ES-I3 (cell line): ENCODE measurements at regions not wholly inside any gene's neighbourhood (a gene's known extent, or its start where the extent isn't known, plus 50 kb on each side); places are given as distances from the start of the nearest gene placed in this dataset.

ENCODE experiments used
- H3K36me3 ChIP-seq: 2 replicates; pipeline ENCODE4 v1.6.1; 2013; ENCODE audit warnings: mild to moderate bottlenecking, low read length, control low read depth, moderate library complexity; ENCODE audit not compliant: insufficient read depth
- H3K4me1 ChIP-seq: 2 replicates; pipeline ENCODE4 v1.6.1; 2013; ENCODE audit warnings: mild to moderate bottlenecking, control low read depth, low read length; ENCODE audit not compliant: insufficient read depth
- H3K9ac ChIP-seq: 2 replicates; pipeline ENCODE4 v1.6.1; 2013; ENCODE audit warnings: low read depth, mild to moderate bottlenecking, low read length, moderate library complexity
- H3K9me3 ChIP-seq: 2 replicates; pipeline ENCODE4 v1.6.1; 2013; ENCODE audit warnings: mild to moderate bottlenecking, low read length, moderate library complexity; ENCODE audit not compliant: control insufficient read depth, insufficient read depth

- H3K36me3 ChIP-seq = no peaks in the 10 kb centered on the region
- H3K4me1 ChIP-seq = no peaks in the 10 kb centered on the region
- no peak overlapping the region for H3K9ac ChIP-seq
- H3K9me3 ChIP-seq = no peaks in the 10 kb centered on the region; the same call in 1 of the 2 replicates
Measured at GRCh38 chr3:8218353-8218940, 283.2 kb upstream of the LMCD1 start.

GRCh38 chr3:8220291-8220690 is 281.3 kb upstream of the LMCD1 start:
- Histone ChIP-seq H3K9me3 (no peaks in the 10 kb centered on the region; the same call in 1 of the 2 replicates), H3K4me1 (no peaks in the 10 kb centered on the region), H3K36me3 (no peaks in the 10 kb centered on the region), H3K9ac (no peak overlapping the region)

- Histone ChIP-seq H3K4me1 (no peaks in the 10 kb centered on the region), H3K9ac (no peak overlapping the region), H3K9me3 (no peaks in the 10 kb centered on the region; the same call in 1 of the 2 replicates), H3K36me3 (no peaks in the 10 kb centered on the region)
Measured at GRCh38 chr3:8223766-8224165, 277.9 kb upstream of the LMCD1 start.

GRCh38 chr3:8224941-8225340 is 276.7 kb upstream of the LMCD1 start:
- no peak overlapping the region for H3K9ac ChIP-seq
- no peaks in the 10 kb centered on the region for H3K4me1 ChIP-seq
- H3K36me3 ChIP-seq = no peaks in the 10 kb centered on the region
- H3K9me3 ChIP-seq = no peaks in the 10 kb centered on the region

- H3K9me3 ChIP-seq = no peaks in the 10 kb centered on the region
- no peaks in the 10 kb centered on the region for H3K36me3 ChIP-seq
- H3K4me1 ChIP-seq = peaks cover 18% of the 10 kb centered on the region
- H3K9ac ChIP-seq = no peak overlapping the region
Measured at GRCh38 chr3:8233938-8234337, 267.7 kb upstream of the LMCD1 start.

GRCh38 chr3:8236264-8236663 is 265.4 kb upstream of the LMCD1 start:
- Histone ChIP-seq H3K9ac (no peak overlapping the region), H3K36me3 (no peaks in the 10 kb centered on the region), H3K4me1 (peaks cover 23% of the 10 kb centered on the region), H3K9me3 (no peaks in the 10 kb centered on the region)

- H3K4me1 ChIP-seq = peaks cover 23% of the 10 kb centered on the region
- H3K9me3 ChIP-seq = no peaks in the 10 kb centered on the region
- H3K36me3 ChIP-seq = no peaks in the 10 kb centered on the region
- no peak overlapping the region for H3K9ac ChIP-seq
Measured at GRCh38 chr3:8237893-8238292, 263.7 kb upstream of the LMCD1 start.

GRCh38 chr3:8238432-8238831 is 263.2 kb upstream of the LMCD1 start:
- Histone ChIP-seq H3K9me3 (no peaks in the 10 kb centered on the region), H3K4me1 (peaks cover 23% of the 10 kb centered on the region), H3K36me3 (no peaks in the 10 kb centered on the region), H3K9ac (no peak overlapping the region)

- no peaks in the 10 kb centered on the region for H3K36me3 ChIP-seq
- no peaks in the 10 kb centered on the region for H3K9me3 ChIP-seq
- H3K4me1 ChIP-seq = peaks cover 20% of the 10 kb centered on the region
- no peak overlapping the region for H3K9ac ChIP-seq
Measured at GRCh38 chr3:8239095-8239494, 262.5 kb upstream of the LMCD1 start.

- Histone ChIP-seq H3K4me1 (peaks cover 13% of the 10 kb centered on the region), H3K36me3 (no peaks in the 10 kb centered on the region), H3K9ac (no peak overlapping the region), H3K9me3 (no peaks in the 10 kb centered on the region)
Measured at GRCh38 chr3:8239718-8240695, 261.6 kb upstream of the LMCD1 start.

GRCh38 chr3:8246070-8246469 is 255.6 kb upstream of the LMCD1 start:
- no peaks in the 10 kb centered on the region; the same call in 1 of the 2 replicates for H3K4me1 ChIP-seq
- H3K36me3 ChIP-seq = no peaks in the 10 kb centered on the region
- no peaks in the 10 kb centered on the region; the same call in 1 of the 2 replicates for H3K9me3 ChIP-seq
- no peak overlapping the region for H3K9ac ChIP-seq

- Histone ChIP-seq H3K4me1 (peaks cover 10% of the 10 kb centered on the region), H3K9me3 (no peaks in the 10 kb centered on the region; the same call in 1 of the 2 replicates), H3K9ac (no peak overlapping the region), H3K36me3 (no peaks in the 10 kb centered on the region)
Measured at GRCh38 chr3:8253201-8253600, 248.4 kb upstream of the LMCD1 start.

- peaks cover 10% of the 10 kb centered on the region for H3K4me1 ChIP-seq
- H3K9me3 ChIP-seq = no peaks in the 10 kb centered on the region; the same call in 1 of the 2 replicates
- H3K9ac ChIP-seq = no peak overlapping the region
- no peaks in the 10 kb centered on the region for H3K36me3 ChIP-seq
Measured at GRCh38 chr3:8254489-8254888, 247.1 kb upstream of the LMCD1 start.

GRCh38 chr3:8255725-8256124 is 245.9 kb upstream of the LMCD1 start:
- peaks cover 4% of the 10 kb centered on the region for H3K9me3 ChIP-seq
- no peak overlapping the region for H3K9ac ChIP-seq
- H3K36me3 ChIP-seq = no peaks in the 10 kb centered on the region
- H3K4me1 ChIP-seq = peaks cover 10% of the 10 kb centered on the region
